HG02571 (cell line): ENCODE measurements at regions not wholly inside any gene's neighbourhood (a gene's known extent, or its start where the extent isn't known, plus 50 kb on each side); places are given as distances from the start of the nearest gene placed in this dataset.
"Not testable (repeated sequence)": the region's sequence is repeated elsewhere in the genome, so short reads cannot be mapped to it uniquely, and the experiment has no call there.

ENCODE experiments used
- ATAC-seq: cut with Tn5 transposase; IDR thresholded peaks from one replicate; pipeline ENCODE4 v1.9.1; 2021; ENCODE audit warnings: mild to moderate bottlenecking, moderate library complexity; ENCODE audit not compliant: unreplicated experiment

- ATAC-seq, result no peak
Observed at GRCh38 chr11:100528872-100529416, 158.1 kb upstream of the ARHGAP42 start.

GRCh38 chr11:100531290-100531689 lies 155.8 kb upstream of the ARHGAP42 start:
- ATAC-seq, result not testable (repeated sequence)

- no peak for ATAC-seq
Observed at GRCh38 chr11:100536979-100537378, 150.1 kb upstream of the ARHGAP42 start.

GRCh38 chr11:100543386-100543785 lies 143.7 kb upstream of the ARHGAP42 start:
- no peak for ATAC-seq

- no peak for ATAC-seq
Observed at GRCh38 chr11:100545556-100545955, 141.5 kb upstream of the ARHGAP42 start.

- ATAC-seq, result no peak
Observed at GRCh38 chr11:100545970-100546369, 141.1 kb upstream of the ARHGAP42 start.

- no peak for ATAC-seq
Observed at GRCh38 chr11:100546714-100547113, 140.4 kb upstream of the ARHGAP42 start.

GRCh38 chr11:100550298-100550697 lies 136.8 kb upstream of the ARHGAP42 start:
- ATAC-seq, result no peak

GRCh38 chr11:100550912-100551632 lies 136.0 kb upstream of the ARHGAP42 start:
- no peak for ATAC-seq

GRCh38 chr11:100555931-100556330 lies 131.2 kb upstream of the ARHGAP42 start:
- ATAC-seq, result no peak

- no peak for ATAC-seq
Observed at GRCh38 chr11:100556781-100557180, 130.3 kb upstream of the ARHGAP42 start.

GRCh38 chr11:100557830-100558611 lies 129.1 kb upstream of the ARHGAP42 start:
- ATAC-seq, result no peak

- no peak for ATAC-seq
Observed at GRCh38 chr11:100560606-100561005, 126.5 kb upstream of the ARHGAP42 start.

GRCh38 chr11:100561323-100561722 lies 125.8 kb upstream of the ARHGAP42 start:
- ATAC-seq, result no peak

- no peak for ATAC-seq
Observed at GRCh38 chr11:100562128-100562527, 125.0 kb upstream of the ARHGAP42 start.

GRCh38 chr11:100563541-100564280 lies 123.4 kb upstream of the ARHGAP42 start:
- ATAC-seq, result no peak

- ATAC-seq, result no peak
Observed at GRCh38 chr11:100573911-100574513, 113.1 kb upstream of the ARHGAP42 start.

- ATAC-seq, result no peak
Observed at GRCh38 chr11:100574894-100575769, 112.0 kb upstream of the ARHGAP42 start.

- peak; percentile 82 for ATAC-seq
Observed at GRCh38 chr11:100575860-100576717, 111.0 kb upstream of the ARHGAP42 start.
